ENCODE measurements at regions not wholly inside any gene's neighbourhood (a gene's known extent, or its start where the extent isn't known, plus 50 kb on each side); places are given as distances from the start of the nearest gene placed in this dataset.

GRCh38 chr16:25613931-25614330 lies 77.8 kb upstream of the HS3ST4 start:
- Histone ChIP-seq H3K4me1 (ENCODE audit: control insufficient read depth in 1 of 2, insufficient read depth in 2 of 2, low read length in 2 of 2) (no peaks in the 10 kb centered on the region), H4K20me1 (ENCODE audit: insufficient read depth) (no peaks in the 10 kb centered on the region), H3K4me2 (ENCODE audit: low read length) (no peak overlapping the region), H3K36me3 (ENCODE audit: control insufficient read depth in 1 of 2, insufficient read depth in 2 of 2, low read length in 2 of 2) (no peaks in the 10 kb centered on the region), H3K79me2 (ENCODE audit: insufficient read depth, low read length) (no peaks in the 10 kb centered on the region), H3K27me3 (ENCODE audit: insufficient read depth, low read length) (peaks cover 5% of the 10 kb centered on the region; the same call in 1 of the 2 replicates), H3K9me2 (ENCODE audit: insufficient read depth) (no peaks in the 10 kb centered on the region), H3K9ac (ENCODE audit: low read length) (no peak overlapping the region), H3K27ac (ENCODE audit: low read depth, low read length) (no peak overlapping the region), H3K9me3 (ENCODE audit: control insufficient read depth in 1 of 2, insufficient read depth in 1 of 2, low read depth in 1 of 2, low read length in 2 of 2) (no peaks in the 10 kb centered on the region), H2AFZ (ENCODE audit: low read depth, low read length, poor library complexity, severe bottlenecking) (no peak overlapping the region), H3K4me3 (replicated peaks in 1 of 2; ENCODE audit: low read depth in 1 of 2, low read length in 2 of 2) (no peak overlapping the region)
- TF ChIP-seq CEBPB (IDR thresholded peaks at IDR 0.05; ENCODE audit: low read depth), result no peak
- no peak for TF ChIP-seq JUND (IDR thresholded peaks at IDR 0.05)
- TF ChIP-seq EGR1 (IDR thresholded peaks at IDR 0.05; ENCODE audit: low read depth), result no peak
- TF ChIP-seq RAD21 (IDR thresholded peaks at IDR 0.05; ENCODE audit: low read depth), result no peak
- TF ChIP-seq, protein P1, sequence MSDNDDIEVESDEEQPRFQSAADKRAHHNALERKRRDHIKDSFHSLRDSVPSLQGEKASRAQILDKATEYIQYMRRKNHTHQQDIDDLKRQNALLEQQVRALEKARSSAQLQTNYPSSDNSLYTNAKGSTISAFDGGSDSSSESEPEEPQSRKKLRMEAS (IDR thresholded peaks at IDR 0.05), result no peak
- no peak for TF ChIP-seq ZNF274 (IDR thresholded peaks at IDR 0.05; ENCODE audit: low read depth, low read length)
- TF ChIP-seq FOSL1 (IDR thresholded peaks at IDR 0.05; ENCODE audit: low read depth), result no peak
- no peak for TF ChIP-seq SP1 (IDR thresholded peaks at IDR 0.05; ENCODE audit: low read depth)
- TF ChIP-seq, protein P2, sequence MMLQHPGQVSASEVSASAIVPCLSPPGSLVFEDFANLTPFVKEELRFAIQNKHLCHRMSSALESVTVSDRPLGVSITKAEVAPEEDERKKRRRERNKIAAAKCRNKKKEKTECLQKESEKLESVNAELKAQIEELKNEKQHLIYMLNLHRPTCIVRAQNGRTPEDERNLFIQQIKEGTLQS (IDR thresholded peaks at IDR 0.05), result no peak
- TF ChIP-seq YY1 (IDR thresholded peaks at IDR 0.05; ENCODE audit: extremely low read depth, insufficient replicate concordance, low read depth, low read length), result no peak
- ChIA-PET POLR2A (no interaction called here), RAD21 (ENCODE audit: low non-redundant PET in 1 of 2, low total read pairs in 2 of 2, uncharacterized antibody in 2 of 2, unreplicated experiment in 2 of 2) (interaction anchor here in 1 of 2 experiments (1.0 kb wide), 1 partner anchor 13 kb away, joined by 3 read pairs; no protein-coding TSS in a partner anchor), CTCF (no interaction called here)
- DNase-seq (ENCODE audit: low read depth, low spot score) (no peak), ATAC-seq (no peak)
- intact Hi-C loops (cut with micrococcal nuclease), result no loop called here
- no TSS peak for BruUV-seq (replicated peaks)

- Histone ChIP-seq H2AFZ (ENCODE audit: low read depth, low read length, poor library complexity, severe bottlenecking) (no peak overlapping the region), H3K27me3 (ENCODE audit: insufficient read depth, low read length) (no peaks in the 10 kb centered on the region), H3K4me1 (ENCODE audit: control insufficient read depth in 1 of 2, insufficient read depth in 2 of 2, low read length in 2 of 2) (no peaks in the 10 kb centered on the region; a peak in 1 of 4 replicates), H3K27ac (ENCODE audit: low read depth, low read length) (no peak overlapping the region), H3K79me2 (ENCODE audit: insufficient read depth, low read length) (no peaks in the 10 kb centered on the region), H3K9me2 (ENCODE audit: insufficient read depth) (no peaks in the 10 kb centered on the region), H4K20me1 (ENCODE audit: insufficient read depth) (no peaks in the 10 kb centered on the region), H3K4me2 (ENCODE audit: low read length) (no peak overlapping the region), H3K36me3 (ENCODE audit: control insufficient read depth in 1 of 2, insufficient read depth in 2 of 2, low read length in 2 of 2) (no peaks in the 10 kb centered on the region), H3K9me3 (ENCODE audit: control insufficient read depth in 1 of 2, insufficient read depth in 1 of 2, low read depth in 1 of 2, low read length in 2 of 2) (no peaks in the 10 kb centered on the region), H3K4me3 (replicated peaks in 1 of 2; ENCODE audit: low read depth in 1 of 2, low read length in 2 of 2) (no peak overlapping the region), H3K9ac (ENCODE audit: low read length) (no peak overlapping the region)
- no peak for ATAC-seq
- CTCF ChIA-PET, result no interaction called here
- intact Hi-C loops (cut with micrococcal nuclease), result no loop called here
- no TSS peak for BruUV-seq (replicated peaks)
- TF ChIP-seq, protein P2 (IDR thresholded peaks at IDR 0.05), result no peak
- TF ChIP-seq, protein P3, sequence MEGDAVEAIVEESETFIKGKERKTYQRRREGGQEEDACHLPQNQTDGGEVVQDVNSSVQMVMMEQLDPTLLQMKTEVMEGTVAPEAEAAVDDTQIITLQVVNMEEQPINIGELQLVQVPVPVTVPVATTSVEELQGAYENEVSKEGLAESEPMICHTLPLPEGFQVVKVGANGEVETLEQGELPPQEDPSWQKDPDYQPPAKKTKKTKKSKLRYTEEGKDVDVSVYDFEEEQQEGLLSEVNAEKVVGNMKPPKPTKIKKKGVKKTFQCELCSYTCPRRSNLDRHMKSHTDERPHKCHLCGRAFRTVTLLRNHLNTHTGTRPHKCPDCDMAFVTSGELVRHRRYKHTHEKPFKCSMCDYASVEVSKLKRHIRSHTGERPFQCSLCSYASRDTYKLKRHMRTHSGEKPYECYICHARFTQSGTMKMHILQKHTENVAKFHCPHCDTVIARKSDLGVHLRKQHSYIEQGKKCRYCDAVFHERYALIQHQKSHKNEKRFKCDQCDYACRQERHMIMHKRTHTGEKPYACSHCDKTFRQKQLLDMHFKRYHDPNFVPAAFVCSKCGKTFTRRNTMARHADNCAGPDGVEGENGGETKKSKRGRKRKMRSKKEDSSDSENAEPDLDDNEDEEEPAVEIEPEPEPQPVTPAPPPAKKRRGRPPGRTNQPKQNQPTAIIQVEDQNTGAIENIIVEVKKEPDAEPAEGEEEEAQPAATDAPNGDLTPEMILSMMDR (IDR thresholded peaks at IDR 0.05 in 2 of 3, conservative IDR thresholded peaks at IDR 0.05 in 1 of 3; ENCODE audit: borderline replicate concordance in 1 of 3, insufficient read depth in 1 of 3, low read depth in 2 of 3, low read length in 2 of 3), result no peak
- TF ChIP-seq ZFX (IDR thresholded peaks at IDR 0.05) (no peak), POLR2AphosphoS5 (IDR thresholded peaks at IDR 0.05; ENCODE audit: low read depth, low read length) (no peak), SIN3A (IDR thresholded peaks at IDR 0.05; ENCODE audit: low read depth) (no peak), ZNF274 (IDR thresholded peaks at IDR 0.05; ENCODE audit: low read depth, low read length) (no peak), EZH2phosphoT487 (IDR thresholded peaks at IDR 0.05; ENCODE audit: borderline replicate concordance) (no peak), CEBPB (IDR thresholded peaks at IDR 0.05; ENCODE audit: low read depth) (no peak), SRF (IDR thresholded peaks at IDR 0.05; ENCODE audit: low read depth) (no peak), FOSL1 (IDR thresholded peaks at IDR 0.05; ENCODE audit: low read depth) (no peak), RAD21 (IDR thresholded peaks at IDR 0.05; ENCODE audit: low read depth) (no peak)
- RAD21 ChIA-PET (ENCODE audit: low non-redundant PET in 1 of 2, low total read pairs in 2 of 2, uncharacterized antibody in 2 of 2, unreplicated experiment in 2 of 2), result no interaction called here
- POLR2A ChIA-PET, result no interaction called here
- DNase-seq (ENCODE audit: low read depth, low spot score), result no peak
Observed at GRCh38 chr16:25608002-25608401, 83.8 kb upstream of the HS3ST4 start.

Data from HCT116 (cell line).